T-helper 17 cell (primary cell): ENCODE measurements at regions not wholly inside any gene's neighbourhood (a gene's known extent, or its start where the extent isn't known, plus 50 kb on each side); places are given as distances from the start of the nearest gene placed in this dataset.
"Not testable (repeated sequence)": the region's sequence is repeated elsewhere in the genome, so short reads cannot be mapped to it uniquely, and the experiment has no call there.

Source experiments
- ATAC-seq: fragments of 150-1000 bp; cut with Tn5 transposase; 2 replicates; pipeline ENCODE4 v1.10.0; 2021; ENCODE audit warnings: mild to moderate bottlenecking, moderate library complexity
- DNase-seq, 3 donors: peaks; one replicate each; pipeline versions ENCODE4 v3.0.0 to v3.0.0-alpha.2; 2020 to 2021
- H3K9me3 ChIP-seq: one replicate; pipeline ENCODE4 v1.7.0; 2013; ENCODE audit warnings: low read length, mild to moderate bottlenecking; ENCODE audit not compliant: control insufficient read depth, poor library complexity, severe bottlenecking
- H3K27ac Mint-ChIP-seq: one replicate; pipeline ENCODE4 v1.8.0; 2022; ENCODE audit warnings: mild to moderate bottlenecking, moderate library complexity, mixed read lengths
- H3K27me3 Mint-ChIP-seq: one replicate; pipeline ENCODE4 v1.8.0; 2022; ENCODE audit warnings: mixed read lengths
- H3K36me3 Mint-ChIP-seq: one replicate; pipeline ENCODE4 v1.8.0; 2022; ENCODE audit warnings: low read depth, mixed read lengths
- H3K4me1 Mint-ChIP-seq: one replicate; pipeline ENCODE4 v1.8.0; 2022; ENCODE audit warnings: mild to moderate bottlenecking, mixed read lengths
- H3K4me3 Mint-ChIP-seq: one replicate; pipeline ENCODE4 v1.8.0; 2022; ENCODE audit warnings: mild to moderate bottlenecking, moderate library complexity, mixed read lengths

- H3K4me3 Mint-ChIP-seq: no peak overlapping the region
- ATAC-seq (no peak), DNase-seq (no peak)
- no peak overlapping the region for H3K27ac Mint-ChIP-seq
- peaks cover 5% of the 10 kb centered on the region for H3K4me1 Mint-ChIP-seq
- H3K36me3 Mint-ChIP-seq: no peaks in the 10 kb centered on the region
- H3K27me3 Mint-ChIP-seq: peaks cover 13% of the 10 kb centered on the region
- H3K9me3 ChIP-seq: no peaks in the 10 kb centered on the region
Observed at GRCh38 chr5:14944996-14945395, 73.4 kb upstream of the ANKH start.

GRCh38 chr5:14944350-14944739 lies 72.8 kb upstream of the ANKH start:
- H3K36me3 Mint-ChIP-seq: no peaks in the 10 kb centered on the region
- no peaks in the 10 kb centered on the region for H3K9me3 ChIP-seq
- H3K4me3 Mint-ChIP-seq: no peak overlapping the region
- DNase-seq (no peak), ATAC-seq (no peak)
- peaks cover 5% of the 10 kb centered on the region for H3K4me1 Mint-ChIP-seq
- H3K27ac Mint-ChIP-seq: no peak overlapping the region
- peaks cover 14% of the 10 kb centered on the region for H3K27me3 Mint-ChIP-seq

- H3K9me3 ChIP-seq: no peaks in the 10 kb centered on the region
- H3K27ac Mint-ChIP-seq: no peak overlapping the region
- H3K4me3 Mint-ChIP-seq: no peak overlapping the region
- DNase-seq (no peak), ATAC-seq (no peak)
- peaks cover 6% of the 10 kb centered on the region for H3K4me1 Mint-ChIP-seq
- H3K27me3 Mint-ChIP-seq: peaks cover 21% of the 10 kb centered on the region
- H3K36me3 Mint-ChIP-seq: no peaks in the 10 kb centered on the region
Observed at GRCh38 chr5:14942212-14942611, 70.6 kb upstream of the ANKH start.

GRCh38 chr5:14937254-14937653 lies 65.7 kb upstream of the ANKH start:
- DNase-seq: no peak
- Mint-ChIP-seq H3K27me3 (peaks cover 24% of the 10 kb centered on the region), H3K4me3 (no peak overlapping the region), H3K36me3 (no peaks in the 10 kb centered on the region), H3K27ac (no peak overlapping the region), H3K4me1 (peaks cover 7% of the 10 kb centered on the region)
- no peaks in the 10 kb centered on the region for H3K9me3 ChIP-seq
- ATAC-seq: no peak

- H3K4me1 Mint-ChIP-seq: peaks cover 7% of the 10 kb centered on the region
- H3K27me3 Mint-ChIP-seq: peaks cover 23% of the 10 kb centered on the region
- no peaks in the 10 kb centered on the region for H3K9me3 ChIP-seq
- H3K4me3 Mint-ChIP-seq: no peak overlapping the region
- DNase-seq (no peak), ATAC-seq (no peak)
- H3K36me3 Mint-ChIP-seq: no peaks in the 10 kb centered on the region
- H3K27ac Mint-ChIP-seq: no peak overlapping the region
Observed at GRCh38 chr5:14936588-14936987, 65.0 kb upstream of the ANKH start.

- peaks cover 11% of the 10 kb centered on the region for H3K27me3 Mint-ChIP-seq
- DNase-seq (no peak), ATAC-seq (no peak)
- no peaks in the 10 kb centered on the region for H3K36me3 Mint-ChIP-seq
- H3K27ac Mint-ChIP-seq: no peak overlapping the region
- no peak overlapping the region for H3K4me3 Mint-ChIP-seq
- no peaks in the 10 kb centered on the region for H3K9me3 ChIP-seq
- H3K4me1 Mint-ChIP-seq: peaks cover 7% of the 10 kb centered on the region
Observed at GRCh38 chr5:14935341-14935740, 63.8 kb upstream of the ANKH start.

- no peak for DNase-seq
- H3K27me3 Mint-ChIP-seq: peaks cover 5% of the 10 kb centered on the region
- no peak overlapping the region for H3K4me3 Mint-ChIP-seq
- peaks cover 7% of the 10 kb centered on the region for H3K4me1 Mint-ChIP-seq
- no peaks in the 10 kb centered on the region for H3K36me3 Mint-ChIP-seq
- no peak for ATAC-seq
- H3K9me3 ChIP-seq: no peaks in the 10 kb centered on the region
- no peak overlapping the region for H3K27ac Mint-ChIP-seq
Observed at GRCh38 chr5:14932902-14933469, 61.4 kb upstream of the ANKH start.

GRCh38 chr5:14930486-14930885 lies 58.9 kb upstream of the ANKH start:
- ATAC-seq (no peak), DNase-seq (no peak)
- Mint-ChIP-seq H3K27ac (no peak overlapping the region), H3K4me3 (no peak overlapping the region), H3K4me1 (peaks cover 5% of the 10 kb centered on the region), H3K27me3 (no peaks in the 10 kb centered on the region), H3K36me3 (no peaks in the 10 kb centered on the region)
- H3K9me3 ChIP-seq: no peaks in the 10 kb centered on the region

DNA sequence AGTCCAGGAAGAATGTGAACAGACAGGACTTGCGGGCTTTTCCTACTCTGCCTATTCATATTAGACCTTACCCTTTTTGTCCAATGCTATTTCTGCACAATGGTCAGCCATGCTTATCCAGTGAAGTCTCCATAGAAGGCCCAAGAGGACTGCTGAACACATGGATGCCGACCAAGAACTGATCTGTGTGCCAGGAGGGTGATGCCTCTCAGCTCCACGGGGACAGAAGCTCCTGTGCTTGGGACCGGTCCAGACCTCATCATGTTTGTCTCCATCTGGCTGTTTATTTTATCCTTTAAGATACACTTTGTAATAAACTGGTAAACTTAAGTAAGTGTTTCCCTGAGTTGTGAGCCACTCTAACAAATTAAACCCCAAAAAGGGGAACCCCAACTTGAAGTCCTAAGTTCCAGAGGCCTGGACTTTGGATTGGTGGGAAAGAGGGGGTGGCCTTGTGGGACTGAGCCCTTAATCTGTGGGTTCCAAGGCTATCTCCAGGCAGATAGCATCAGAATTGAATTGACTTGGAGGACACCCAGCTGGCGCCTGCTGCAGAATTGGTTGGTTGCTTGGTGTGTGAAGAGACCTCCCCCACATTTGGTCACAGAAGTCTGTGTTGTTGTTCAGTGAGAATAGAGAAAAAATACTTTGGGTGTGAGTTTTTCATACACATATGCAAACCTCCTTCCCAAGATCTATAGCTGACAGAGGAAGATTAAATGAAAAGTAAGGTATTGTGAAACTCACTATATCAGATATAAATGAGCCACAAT lies 57.9 kb upstream of the ANKH start:
- Mint-ChIP-seq H3K27ac (no peak overlapping the region), H3K36me3 (no peaks in the 10 kb centered on the region), H3K4me1 (peaks cover 5% of the 10 kb centered on the region), H3K27me3 (no peaks in the 10 kb centered on the region), H3K4me3 (no peak overlapping the region)
- H3K9me3 ChIP-seq: no peaks in the 10 kb centered on the region
- ATAC-seq (no peak), DNase-seq (no peak)

DNA sequence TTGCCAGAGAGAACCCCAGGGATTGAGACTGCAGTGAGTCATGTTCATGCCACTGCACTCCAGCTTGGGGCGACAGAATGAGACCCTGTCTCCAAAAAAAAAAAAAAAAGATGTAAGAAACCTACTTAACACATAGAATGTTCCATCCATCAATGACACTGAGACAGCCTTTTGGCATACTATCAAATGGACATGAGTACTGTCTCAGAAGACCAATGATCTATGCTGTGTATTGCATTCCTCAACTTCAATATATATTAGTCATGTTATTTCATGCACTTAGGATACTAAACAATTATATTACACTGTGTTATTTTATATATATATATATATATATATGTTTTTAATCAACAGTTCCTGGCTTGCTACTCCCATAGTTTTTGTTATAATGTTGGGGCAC lies 57.1 kb upstream of the ANKH start:
- Mint-ChIP-seq H3K4me3 (no peak overlapping the region), H3K4me1 (peaks cover 8% of the 10 kb centered on the region)

GRCh38 chr5:14925326-14925725 lies 53.7 kb upstream of the ANKH start:
- no peaks in the 10 kb centered on the region for H3K36me3 Mint-ChIP-seq
- peak overlapping the region; percentile 64 for H3K4me3 Mint-ChIP-seq
- H3K27ac Mint-ChIP-seq: peak overlapping the region; percentile 68
- DNase-seq (no peak), ATAC-seq (peak; percentile 35)
- no peaks in the 10 kb centered on the region for H3K27me3 Mint-ChIP-seq
- H3K9me3 ChIP-seq: no peaks in the 10 kb centered on the region
- peaks cover 13% of the 10 kb centered on the region for H3K4me1 Mint-ChIP-seq

More for the DNA sequence above, 57.1 kb upstream of the ANKH start:
- ATAC-seq (no peak), DNase-seq (no peak)
- no peak overlapping the region for H3K27ac Mint-ChIP-seq
- no peaks in the 10 kb centered on the region for H3K9me3 ChIP-seq
- H3K36me3 Mint-ChIP-seq: no peaks in the 10 kb centered on the region
- H3K27me3 Mint-ChIP-seq: no peaks in the 10 kb centered on the region

DNA sequence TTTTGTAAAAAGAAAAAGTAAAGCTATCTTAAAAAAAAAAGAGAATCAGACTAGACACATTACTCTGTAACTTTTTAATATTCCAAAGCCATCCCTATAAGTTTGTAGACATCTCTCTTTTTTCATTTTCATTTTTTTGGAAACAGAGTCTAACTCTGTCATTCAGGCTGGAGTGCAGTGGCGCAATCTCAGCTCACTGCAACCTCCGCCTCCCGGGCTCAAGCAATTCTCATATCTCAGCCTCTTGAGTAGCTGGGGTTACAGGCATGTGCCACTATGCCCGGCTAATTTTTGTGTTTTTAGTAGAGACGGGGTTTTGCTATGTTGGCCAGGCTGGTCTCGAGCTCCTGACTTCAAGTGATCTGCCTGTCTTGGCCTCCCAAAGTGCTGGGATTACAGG lies 51.4 kb upstream of the ANKH start:
- H3K27ac Mint-ChIP-seq: not testable (repeated sequence)

GRCh38 chr5:14922456-14922855 lies 50.9 kb upstream of the ANKH start:
- Mint-ChIP-seq H3K27me3 (no peaks in the 10 kb centered on the region), H3K27ac (no peak overlapping the region), H3K4me3 (no peak overlapping the region), H3K36me3 (no peaks in the 10 kb centered on the region), H3K4me1 (peaks cover 15% of the 10 kb centered on the region)
- ATAC-seq (no peak), DNase-seq (no peak)
- no peaks in the 10 kb centered on the region for H3K9me3 ChIP-seq

More for the DNA sequence above, 51.4 kb upstream of the ANKH start:
- H3K4me1 Mint-ChIP-seq: peaks cover 15% of the 10 kb centered on the region
- not testable (repeated sequence) for ATAC-seq, H3K4me3 Mint-ChIP-seq, H3K27me3 Mint-ChIP-seq, DNase-seq, H3K36me3 Mint-ChIP-seq, H3K9me3 ChIP-seq
